Activated T-helper 17 cell treated with anti-CD3 and anti-CD28 coated beads, Interleukin-2, amount 50 U/mL, for 72 hours (primary cell): ENCODE measurements at regions not wholly inside any gene's neighbourhood (a gene's known extent, or its start where the extent isn't known, plus 50 kb on each side); places are given as distances from the start of the nearest gene placed in this dataset.
"Not testable (repeated sequence)": the region's sequence is repeated elsewhere in the genome, so short reads cannot be mapped to it uniquely, and the experiment has no call there.

ENCODE experiments used
- ATAC-seq: fragments of 150-1000 bp; cut with Tn5 transposase; replicated peaks from 2 replicates; pipeline ENCODE4 v1.10.0; 2021; ENCODE audit warnings: mild to moderate bottlenecking, moderate library complexity
- H3K27ac Mint-ChIP-seq: one replicate; pipeline ENCODE4 v1.8.0; 2022; ENCODE audit warnings: mixed read lengths
- H3K27me3 Mint-ChIP-seq: one replicate; pipeline ENCODE4 v1.8.0; 2022; ENCODE audit warnings: mixed read lengths
- H3K36me3 Mint-ChIP-seq: one replicate; pipeline ENCODE4 v1.8.0; 2022; ENCODE audit warnings: low read depth, mild to moderate bottlenecking, mixed read lengths
- H3K4me1 Mint-ChIP-seq: one replicate; pipeline ENCODE4 v1.8.0; 2022; ENCODE audit warnings: mixed read lengths
- H3K4me3 Mint-ChIP-seq: one replicate; pipeline ENCODE4 v1.8.0; 2022; ENCODE audit warnings: mild to moderate bottlenecking, mixed read lengths
- H3K9me3 Mint-ChIP-seq: one replicate; pipeline ENCODE4 v1.8.0; 2022; ENCODE audit warnings: mixed read lengths

GRCh38 chr18:75754433-75754832 is 326.9 kb upstream of the SMIM21 start:
- Mint-ChIP-seq H3K27me3 (peaks cover 9% of the 10 kb centered on the region), H3K36me3 (no peaks in the 10 kb centered on the region), H3K27ac (no peak overlapping the region), H3K4me3 (no peak overlapping the region), H3K9me3 (no peaks in the 10 kb centered on the region), H3K4me1 (no peaks in the 10 kb centered on the region)
- ATAC-seq: no peak

GRCh38 chr18:75753753-75754152 is 326.2 kb upstream of the SMIM21 start:
- Mint-ChIP-seq H3K4me1 (no peaks in the 10 kb centered on the region), H3K9me3 (no peaks in the 10 kb centered on the region)
- no peak for ATAC-seq

GRCh38 chr18:75752740-75753263 is 325.3 kb upstream of the SMIM21 start:
- Mint-ChIP-seq H3K36me3 (no peaks in the 10 kb centered on the region), H3K27me3 (peaks cover 5% of the 10 kb centered on the region), H3K4me3 (no peak overlapping the region), H3K27ac (no peak overlapping the region), H3K9me3 (no peaks in the 10 kb centered on the region), H3K4me1 (no peaks in the 10 kb centered on the region)
- no peak for ATAC-seq

More at GRCh38 chr18:75753753-75754152, 326.2 kb upstream of the SMIM21 start:
- Mint-ChIP-seq H3K4me3 (no peak overlapping the region), H3K27ac (no peak overlapping the region), H3K36me3 (no peaks in the 10 kb centered on the region), H3K27me3 (peaks cover 5% of the 10 kb centered on the region)

- H3K36me3 Mint-ChIP-seq: no peaks in the 10 kb centered on the region
- no peak for ATAC-seq
- no peaks in the 10 kb centered on the region for H3K27me3 Mint-ChIP-seq
- H3K27ac Mint-ChIP-seq: no peak overlapping the region
- no peaks in the 10 kb centered on the region for H3K9me3 Mint-ChIP-seq
- no peaks in the 10 kb centered on the region for H3K4me1 Mint-ChIP-seq
- H3K4me3 Mint-ChIP-seq: no peak overlapping the region
Measured at GRCh38 chr18:75745147-75745546, 317.6 kb upstream of the SMIM21 start.

GRCh38 chr18:75742516-75742915 is 315.0 kb upstream of the SMIM21 start:
- no peaks in the 10 kb centered on the region for H3K9me3 Mint-ChIP-seq
- H3K4me1 Mint-ChIP-seq: no peaks in the 10 kb centered on the region
- no peaks in the 10 kb centered on the region for H3K36me3 Mint-ChIP-seq
- H3K4me3 Mint-ChIP-seq: no peak overlapping the region
- no peak for ATAC-seq
- no peak overlapping the region for H3K27ac Mint-ChIP-seq
- peaks cover 8% of the 10 kb centered on the region for H3K27me3 Mint-ChIP-seq

GRCh38 chr18:75739682-75740081 is 312.2 kb upstream of the SMIM21 start:
- Mint-ChIP-seq H3K9me3 (peaks cover 5% of the 10 kb centered on the region), H3K4me1 (no peaks in the 10 kb centered on the region), H3K27ac (no peak overlapping the region), H3K4me3 (no peak overlapping the region), H3K36me3 (no peaks in the 10 kb centered on the region), H3K27me3 (peaks cover 11% of the 10 kb centered on the region)
- ATAC-seq: no peak

GRCh38 chr18:75735291-75735690 is 307.8 kb upstream of the SMIM21 start:
- Mint-ChIP-seq H3K9me3 (peaks cover 5% of the 10 kb centered on the region), H3K4me3 (no peak overlapping the region), H3K36me3 (no peaks in the 10 kb centered on the region), H3K27ac (no peak overlapping the region), H3K4me1 (no peaks in the 10 kb centered on the region), H3K27me3 (peaks cover 15% of the 10 kb centered on the region)
- ATAC-seq: no peak

GRCh38 chr18:75730249-75730648 is 302.7 kb upstream of the SMIM21 start:
- H3K27me3 Mint-ChIP-seq: peaks cover 29% of the 10 kb centered on the region
- H3K36me3 Mint-ChIP-seq: no peaks in the 10 kb centered on the region
- H3K4me3 Mint-ChIP-seq: no peak overlapping the region
- H3K27ac Mint-ChIP-seq: no peak overlapping the region
- H3K9me3 Mint-ChIP-seq: no peaks in the 10 kb centered on the region
- no peak for ATAC-seq
- H3K4me1 Mint-ChIP-seq: no peaks in the 10 kb centered on the region

- Mint-ChIP-seq H3K27me3 (peaks cover 34% of the 10 kb centered on the region), H3K4me3 (no peak overlapping the region), H3K4me1 (no peaks in the 10 kb centered on the region), H3K36me3 (no peaks in the 10 kb centered on the region), H3K9me3 (no peaks in the 10 kb centered on the region), H3K27ac (no peak overlapping the region)
- ATAC-seq: no peak
Measured at GRCh38 chr18:75728621-75729020, 301.1 kb upstream of the SMIM21 start.

- no peaks in the 10 kb centered on the region for H3K4me1 Mint-ChIP-seq
- no peaks in the 10 kb centered on the region for H3K9me3 Mint-ChIP-seq
- H3K36me3 Mint-ChIP-seq: no peaks in the 10 kb centered on the region
- H3K27ac Mint-ChIP-seq: no peak overlapping the region
- ATAC-seq: no peak
- H3K4me3 Mint-ChIP-seq: no peak overlapping the region
- peaks cover 37% of the 10 kb centered on the region for H3K27me3 Mint-ChIP-seq
Measured at GRCh38 chr18:75727456-75727855, 300.0 kb upstream of the SMIM21 start.

- Mint-ChIP-seq H3K4me1 (no peaks in the 10 kb centered on the region), H3K36me3 (no peaks in the 10 kb centered on the region), H3K27ac (no peak overlapping the region), H3K27me3 (peaks cover 26% of the 10 kb centered on the region), H3K4me3 (no peak overlapping the region), H3K9me3 (no peaks in the 10 kb centered on the region)
- no peak for ATAC-seq
Measured at GRCh38 chr18:75723521-75724340, 296.2 kb upstream of the SMIM21 start.

- H3K36me3 Mint-ChIP-seq: no peaks in the 10 kb centered on the region
- ATAC-seq: no peak
- H3K4me1 Mint-ChIP-seq: no peaks in the 10 kb centered on the region
- H3K9me3 Mint-ChIP-seq: no peaks in the 10 kb centered on the region
- peaks cover 9% of the 10 kb centered on the region for H3K27me3 Mint-ChIP-seq
- H3K4me3 Mint-ChIP-seq: no peak overlapping the region
- no peak overlapping the region for H3K27ac Mint-ChIP-seq
Measured at GRCh38 chr18:75714766-75715165, 287.3 kb upstream of the SMIM21 start.

- not testable (repeated sequence) for H3K27ac Mint-ChIP-seq, H3K36me3 Mint-ChIP-seq, H3K4me3 Mint-ChIP-seq, H3K9me3 Mint-ChIP-seq, H3K27me3 Mint-ChIP-seq, ATAC-seq, H3K4me1 Mint-ChIP-seq
Measured at GRCh38 chr18:75712124-75712867, 284.8 kb upstream of the SMIM21 start.

GRCh38 chr18:75700561-75700960 is 273.1 kb upstream of the SMIM21 start:
- no peak for ATAC-seq
- Mint-ChIP-seq H3K4me1 (no peaks in the 10 kb centered on the region), H3K4me3 (no peak overlapping the region), H3K27me3 (peaks cover 3% of the 10 kb centered on the region), H3K27ac (no peak overlapping the region), H3K36me3 (no peaks in the 10 kb centered on the region), H3K9me3 (no peaks in the 10 kb centered on the region)

- Mint-ChIP-seq H3K4me1 (no peaks in the 10 kb centered on the region), H3K27ac (no peak overlapping the region), H3K9me3 (no peaks in the 10 kb centered on the region), H3K27me3 (peaks cover 3% of the 10 kb centered on the region), H3K4me3 (no peak overlapping the region), H3K36me3 (no peaks in the 10 kb centered on the region)
- ATAC-seq: no peak
Measured at GRCh38 chr18:75698861-75699260, 271.4 kb upstream of the SMIM21 start.
